ENCODE measurements at regions not wholly inside any gene's neighbourhood (a gene's known extent, or its start where the extent isn't known, plus 50 kb on each side); places are given as distances from the start of the nearest gene placed in this dataset.

DNA sequence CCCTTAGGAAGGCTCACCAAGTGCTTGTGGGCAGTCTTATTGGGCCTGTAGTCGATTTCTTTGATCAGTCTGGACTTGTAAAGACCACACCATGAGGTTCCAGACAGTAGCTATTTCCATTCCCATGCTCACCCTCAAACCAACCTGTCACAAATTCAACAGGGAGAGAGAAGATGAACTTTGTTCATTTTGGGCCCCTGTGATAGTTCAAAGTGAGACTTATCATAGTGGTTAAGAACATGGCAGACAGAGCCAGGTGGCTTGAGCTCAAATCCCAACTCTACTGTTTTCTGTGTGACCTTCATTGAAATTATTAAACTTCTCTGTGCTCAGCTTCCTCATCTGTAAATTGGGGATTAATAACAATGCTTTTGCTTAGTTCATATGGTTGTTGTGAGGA lies 53.9 kb upstream of the CTLA4 start:
- no peak for TF ChIP-seq POLR2AphosphoS5 (IDR thresholded peaks at IDR 0.05; ENCODE audit: low read depth, low read length)
- no peak for TF ChIP-seq CTCF (IDR thresholded peaks at IDR 0.05)
- no peak for TF ChIP-seq TCF7L2 (IDR thresholded peaks at IDR 0.05; ENCODE audit: low read depth, low read length)
- TF ChIP-seq SIN3A (IDR thresholded peaks at IDR 0.05; ENCODE audit: borderline replicate concordance, insufficient read depth, low read depth, low read length), result no peak

Data from Panc1 (cell line).